C1 segment of cervical spinal cord (tissue), 14 donors: ENCODE measurements at regions not wholly inside any gene's neighbourhood (a gene's known extent, or its start where the extent isn't known, plus 50 kb on each side); places are given as distances from the start of the nearest gene placed in this dataset.
A peak's percentile ranks its signal among the peaks of the same experiment; 100 is the strongest.

Experiments
- DNase-seq, 14 donors: peaks; one replicate each; lab custom pipeline; 2025; lab: John Stamatoyannopoulos, UW

GRCh38 chr10:2119316-2119715 lies 382.0 kb upstream of the ADARB2 start:
- no peak for DNase-seq

GRCh38 chr10:2118201-2118600 lies 380.9 kb upstream of the ADARB2 start:
- no peak for DNase-seq

- DNase-seq, result no peak
These were observed 380.3 kb upstream of the ADARB2 start for GRCh38 chr10:2117641-2118040.

- no peak for DNase-seq
These were observed 374.6 kb upstream of the ADARB2 start for GRCh38 chr10:2111965-2112364.

GRCh38 chr10:2108496-2108895 lies 371.2 kb upstream of the ADARB2 start:
- no peak for DNase-seq

- no peak for DNase-seq
These were observed 369.3 kb upstream of the ADARB2 start for GRCh38 chr10:2106641-2107040.

GRCh38 chr10:2099321-2099720 lies 362.0 kb upstream of the ADARB2 start:
- no peak for DNase-seq

- no peak for DNase-seq
These were observed 360.6 kb upstream of the ADARB2 start for GRCh38 chr10:2097937-2098336.

GRCh38 chr10:2094171-2094570 lies 356.8 kb upstream of the ADARB2 start:
- DNase-seq, result peak in 1 of 14 donors; percentile 3

GRCh38 chr10:2083591-2083990 lies 346.3 kb upstream of the ADARB2 start:
- DNase-seq, result no peak

- no peak for DNase-seq
These were observed 344.2 kb upstream of the ADARB2 start for GRCh38 chr10:2081501-2081900.

- DNase-seq, result no peak
These were observed 342.3 kb upstream of the ADARB2 start for GRCh38 chr10:2079603-2080078.

GRCh38 chr10:2077231-2077630 lies 339.9 kb upstream of the ADARB2 start:
- no peak for DNase-seq

GRCh38 chr10:2076528-2076927 lies 339.2 kb upstream of the ADARB2 start:
- DNase-seq, result no peak

GRCh38 chr10:2067015-2067414 lies 329.7 kb upstream of the ADARB2 start:
- DNase-seq, result no peak

GRCh38 chr10:2054728-2055127 lies 317.4 kb upstream of the ADARB2 start:
- no peak for DNase-seq

- DNase-seq, result no peak
These were observed 316.5 kb upstream of the ADARB2 start for GRCh38 chr10:2053805-2054204.

- DNase-seq, result no peak
These were observed 313.8 kb upstream of the ADARB2 start for GRCh38 chr10:2051108-2051507.

GRCh38 chr10:2049560-2049959 lies 312.2 kb upstream of the ADARB2 start:
- no peak for DNase-seq

GRCh38 chr10:2048337-2048973 lies 311.1 kb upstream of the ADARB2 start:
- DNase-seq, result no peak

- peak in 1 of 14 donors; percentile 2 for DNase-seq
These were observed 310.4 kb upstream of the ADARB2 start for GRCh38 chr10:2047679-2048078.

- DNase-seq, result no peak
These were observed 306.1 kb upstream of the ADARB2 start for GRCh38 chr10:2043379-2043778.

GRCh38 chr10:2038036-2038435 lies 300.7 kb upstream of the ADARB2 start:
- DNase-seq, result no peak

- no peak for DNase-seq
These were observed 299.9 kb upstream of the ADARB2 start for GRCh38 chr10:2037246-2037645.
